GM12878 (cell line): ENCODE measurements at regions not wholly inside any gene's neighbourhood (a gene's known extent, or its start where the extent isn't known, plus 50 kb on each side); places are given as distances from the start of the nearest gene placed in this dataset.

Source experiments
- E4F1 ChIP-seq: fragments of 450-650 bp; IDR thresholded peaks from 2 replicates; pipeline ENCODE4 v1.6.1; 2018; ENCODE audit warnings: borderline replicate concordance, mild to moderate bottlenecking; ENCODE audit not compliant: partially characterized antibody
- ESRRA ChIP-seq: IDR thresholded peaks from 2 replicates; pipeline ENCODE4 v1.6.1; 2012; ENCODE audit warnings: mild to moderate bottlenecking, low read length, improper control_type of control experiment
- ETV6 ChIP-seq, 2 experiments: fragments of 450-650 bp in 1 of 2; IDR thresholded peaks in 1 of 2; conservative IDR thresholded peaks in 1 of 2; 2 replicates each; pipeline ENCODE4 v1.6.1; 2014; ENCODE audit warnings: antibody characterized with exemption in 1 of 2, borderline replicate concordance in 1 of 2, low read depth in 1 of 2, mild to moderate bottlenecking in 1 of 2, moderate library complexity in 1 of 2
- GABPA ChIP-seq: IDR thresholded peaks from 2 replicates; pipeline ENCODE4 v1.6.1; 2014; ENCODE audit warnings: antibody characterized with exemption, low read depth, mild to moderate bottlenecking, inconsistent platforms
- NBN ChIP-seq: fragments of 450-650 bp; IDR thresholded peaks from 2 replicates; pipeline ENCODE4 v1.6.1; 2016
- POLR2A ChIP-seq: IDR thresholded peaks from 2 replicates; pipeline ENCODE4 v1.6.1; 2011; ENCODE audit warnings: low read depth, mild to moderate bottlenecking, low read length
- POLR2AphosphoS5 ChIP-seq: IDR thresholded peaks from 2 replicates; pipeline ENCODE4 v1.6.1; 2011; ENCODE audit warnings: mild to moderate bottlenecking, low read length, inconsistent platforms
- POU2F2 ChIP-seq: IDR thresholded peaks from 3 replicates; pipeline ENCODE4 v1.6.1; 2011; ENCODE audit warnings: low read depth, mild to moderate bottlenecking, low read length, borderline replicate concordance
- RCOR1 ChIP-seq: conservative IDR thresholded peaks from 2 replicates; pipeline ENCODE4 v1.6.1; 2012; ENCODE audit warnings: low read depth, low read length, improper control_type of control experiment
- RFX5 ChIP-seq: IDR thresholded peaks from 2 replicates; pipeline ENCODE4 v1.6.1; 2011; ENCODE audit warnings: low read depth, low read length, improper control_type of control experiment
- SRF ChIP-seq, 2 experiments: IDR thresholded peaks; 2 replicates each; pipeline ENCODE4 v1.6.1; 2011; ENCODE audit warnings: low read depth in 2 of 2, low read length in 2 of 2, mild to moderate bottlenecking in 1 of 2, moderate library complexity in 1 of 2
- TARDBP ChIP-seq: IDR thresholded peaks from 2 replicates; pipeline ENCODE4 v1.6.1; 2016; ENCODE audit warnings: borderline replicate concordance
- TF ChIP-seq, protein P1 (sequence below), 3 experiments: IDR thresholded peaks in 2 of 3; conservative IDR thresholded peaks in 1 of 3; 2 replicates each; pipeline ENCODE4 v1.5.1; 2011; ENCODE audit warnings: low read depth in 3 of 3, low read length in 3 of 3, mild to moderate bottlenecking in 3 of 3, control low read depth in 2 of 3, moderate library complexity in 2 of 3, inconsistent platforms in 1 of 3, mixed read lengths in 1 of 3; ENCODE audit not compliant: control insufficient read depth in 2 of 3, insufficient read depth in 1 of 3; ENCODE audit errors: extremely low read depth in 1 of 3
- TF ChIP-seq, protein P2 (sequence below): fragments of 450-650 bp; IDR thresholded peaks from 2 replicates; pipeline ENCODE4 v1.6.1; 2018; ENCODE audit warnings: mild to moderate bottlenecking, low read depth, moderate library complexity; ENCODE audit not compliant: partially characterized antibody

DNA sequence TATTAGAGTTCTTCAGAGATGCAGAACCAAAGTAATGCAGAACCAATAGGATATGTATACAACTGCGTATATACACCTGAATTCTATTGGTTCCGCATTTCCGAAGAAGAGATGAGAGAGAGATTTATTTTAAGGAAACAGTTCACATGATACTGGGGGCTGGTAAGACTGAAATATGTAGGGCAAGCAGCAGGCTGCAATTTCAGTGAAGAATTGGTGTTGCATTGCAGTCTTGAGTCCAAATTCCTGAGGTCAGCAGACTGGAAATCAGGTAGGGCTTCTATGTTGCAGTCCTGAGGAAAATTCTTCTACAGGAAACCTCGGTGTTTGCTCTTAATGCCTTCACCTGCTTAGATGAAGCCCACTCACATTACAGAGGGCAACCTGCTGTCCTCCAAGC lies 128.2 kb upstream of the MED13 start:
- TF ChIP-seq RFX5 (no peak), RCOR1 (no peak), POLR2AphosphoS5 (no peak), POLR2A (no peak), SRF (IDR thresholded peaks at IDR 0.05; ENCODE audit: low read depth in 2 of 2, low read length in 2 of 2) (no peak), GABPA (no peak), NBN (no peak), POU2F2 (no peak), TARDBP (no peak), ETV6 (conservative IDR thresholded peaks at IDR 0.05 in 1 of 2, IDR thresholded peaks at IDR 0.05 in 1 of 2; ENCODE audit: borderline replicate concordance in 1 of 2, low read depth in 1 of 2) (no peak), E4F1 (no peak), ESRRA (no peak)
- TF ChIP-seq, protein P1, sequence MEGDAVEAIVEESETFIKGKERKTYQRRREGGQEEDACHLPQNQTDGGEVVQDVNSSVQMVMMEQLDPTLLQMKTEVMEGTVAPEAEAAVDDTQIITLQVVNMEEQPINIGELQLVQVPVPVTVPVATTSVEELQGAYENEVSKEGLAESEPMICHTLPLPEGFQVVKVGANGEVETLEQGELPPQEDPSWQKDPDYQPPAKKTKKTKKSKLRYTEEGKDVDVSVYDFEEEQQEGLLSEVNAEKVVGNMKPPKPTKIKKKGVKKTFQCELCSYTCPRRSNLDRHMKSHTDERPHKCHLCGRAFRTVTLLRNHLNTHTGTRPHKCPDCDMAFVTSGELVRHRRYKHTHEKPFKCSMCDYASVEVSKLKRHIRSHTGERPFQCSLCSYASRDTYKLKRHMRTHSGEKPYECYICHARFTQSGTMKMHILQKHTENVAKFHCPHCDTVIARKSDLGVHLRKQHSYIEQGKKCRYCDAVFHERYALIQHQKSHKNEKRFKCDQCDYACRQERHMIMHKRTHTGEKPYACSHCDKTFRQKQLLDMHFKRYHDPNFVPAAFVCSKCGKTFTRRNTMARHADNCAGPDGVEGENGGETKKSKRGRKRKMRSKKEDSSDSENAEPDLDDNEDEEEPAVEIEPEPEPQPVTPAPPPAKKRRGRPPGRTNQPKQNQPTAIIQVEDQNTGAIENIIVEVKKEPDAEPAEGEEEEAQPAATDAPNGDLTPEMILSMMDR (IDR thresholded peaks at IDR 0.05 in 2 of 3, conservative IDR thresholded peaks at IDR 0.05 in 1 of 3; ENCODE audit: control insufficient read depth in 2 of 3, extremely low read depth in 1 of 3, insufficient read depth in 1 of 3, low read depth in 3 of 3, low read length in 3 of 3): no peak
- TF ChIP-seq, protein P2, sequence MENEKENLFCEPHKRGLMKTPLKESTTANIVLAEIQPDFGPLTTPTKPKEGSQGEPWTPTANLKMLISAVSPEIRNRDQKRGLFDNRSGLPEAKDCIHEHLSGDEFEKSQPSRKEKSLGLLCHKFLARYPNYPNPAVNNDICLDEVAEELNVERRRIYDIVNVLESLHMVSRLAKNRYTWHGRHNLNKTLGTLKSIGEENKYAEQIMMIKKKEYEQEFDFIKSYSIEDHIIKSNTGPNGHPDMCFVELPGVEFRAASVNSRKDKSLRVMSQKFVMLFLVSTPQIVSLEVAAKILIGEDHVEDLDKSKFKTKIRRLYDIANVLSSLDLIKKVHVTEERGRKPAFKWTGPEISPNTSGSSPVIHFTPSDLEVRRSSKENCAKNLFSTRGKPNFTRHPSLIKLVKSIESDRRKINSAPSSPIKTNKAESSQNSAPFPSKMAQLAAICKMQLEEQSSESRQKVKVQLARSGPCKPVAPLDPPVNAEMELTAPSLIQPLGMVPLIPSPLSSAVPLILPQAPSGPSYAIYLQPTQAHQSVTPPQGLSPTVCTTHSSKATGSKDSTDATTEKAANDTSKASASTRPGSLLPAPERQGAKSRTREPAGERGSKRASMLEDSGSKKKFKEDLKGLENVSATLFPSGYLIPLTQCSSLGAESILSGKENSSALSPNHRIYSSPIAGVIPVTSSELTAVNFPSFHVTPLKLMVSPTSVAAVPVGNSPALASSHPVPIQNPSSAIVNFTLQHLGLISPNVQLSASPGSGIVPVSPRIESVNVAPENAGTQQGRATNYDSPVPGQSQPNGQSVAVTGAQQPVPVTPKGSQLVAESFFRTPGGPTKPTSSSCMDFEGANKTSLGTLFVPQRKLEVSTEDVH: no peak
